ENCODE measurements at regions not wholly inside any gene's neighbourhood (a gene's known extent, or its start where the extent isn't known, plus 50 kb on each side); places are given as distances from the start of the nearest gene placed in this dataset.

DNA sequence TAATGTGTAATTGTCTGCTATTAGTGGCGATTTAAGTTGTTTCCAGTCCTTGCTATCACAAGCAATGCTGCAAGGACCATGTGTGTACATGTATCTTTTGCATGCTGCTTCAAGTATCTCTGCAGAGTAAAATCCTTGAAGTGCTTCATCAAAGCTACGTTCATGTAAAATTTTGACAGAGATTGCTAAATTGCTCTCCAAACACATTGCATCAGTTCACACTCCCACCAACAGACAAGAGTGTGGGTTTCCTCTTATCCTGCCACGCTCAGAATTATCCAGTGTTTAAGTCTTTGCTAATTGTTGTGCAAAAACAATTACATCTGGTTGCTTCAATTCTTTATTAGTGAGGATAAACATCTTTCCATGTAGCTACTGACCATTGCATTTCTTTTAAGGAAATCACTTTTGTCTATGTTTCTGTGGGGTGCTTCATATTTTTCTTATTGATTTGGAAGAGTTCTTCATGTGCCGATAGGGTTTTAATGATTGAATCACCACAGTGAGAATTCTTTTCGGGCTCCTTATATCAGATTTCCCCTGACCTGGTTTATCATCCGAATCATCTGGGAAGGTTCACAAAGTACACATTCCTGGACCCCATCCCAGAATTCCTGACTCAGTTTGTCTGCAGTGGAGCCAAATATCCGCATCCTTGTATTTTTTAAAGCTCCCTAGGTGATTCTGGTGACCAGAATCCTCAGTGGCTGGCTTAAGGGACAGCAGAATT, 56.3 kb upstream of the GALNT2 start:
- TF ChIP-seq, protein P1, sequence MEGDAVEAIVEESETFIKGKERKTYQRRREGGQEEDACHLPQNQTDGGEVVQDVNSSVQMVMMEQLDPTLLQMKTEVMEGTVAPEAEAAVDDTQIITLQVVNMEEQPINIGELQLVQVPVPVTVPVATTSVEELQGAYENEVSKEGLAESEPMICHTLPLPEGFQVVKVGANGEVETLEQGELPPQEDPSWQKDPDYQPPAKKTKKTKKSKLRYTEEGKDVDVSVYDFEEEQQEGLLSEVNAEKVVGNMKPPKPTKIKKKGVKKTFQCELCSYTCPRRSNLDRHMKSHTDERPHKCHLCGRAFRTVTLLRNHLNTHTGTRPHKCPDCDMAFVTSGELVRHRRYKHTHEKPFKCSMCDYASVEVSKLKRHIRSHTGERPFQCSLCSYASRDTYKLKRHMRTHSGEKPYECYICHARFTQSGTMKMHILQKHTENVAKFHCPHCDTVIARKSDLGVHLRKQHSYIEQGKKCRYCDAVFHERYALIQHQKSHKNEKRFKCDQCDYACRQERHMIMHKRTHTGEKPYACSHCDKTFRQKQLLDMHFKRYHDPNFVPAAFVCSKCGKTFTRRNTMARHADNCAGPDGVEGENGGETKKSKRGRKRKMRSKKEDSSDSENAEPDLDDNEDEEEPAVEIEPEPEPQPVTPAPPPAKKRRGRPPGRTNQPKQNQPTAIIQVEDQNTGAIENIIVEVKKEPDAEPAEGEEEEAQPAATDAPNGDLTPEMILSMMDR (IDR thresholded peaks at IDR 0.05), result no peak
- no peak for TF ChIP-seq POLR2A (IDR thresholded peaks at IDR 0.05)
- no peak for TF ChIP-seq POLR2AphosphoS5 (IDR thresholded peaks at IDR 0.05)
